Liver (tissue), 7 donors: ENCODE measurements at regions not wholly inside any gene's neighbourhood (a gene's known extent, or its start where the extent isn't known, plus 50 kb on each side); places are given as distances from the start of the nearest gene placed in this dataset.

Experiments used
- DNase-seq: peaks from one replicate; pipeline ENCODE4 v3.0.0-alpha.2; 2017; ENCODE audit warnings: low spot score
- H3K27ac ChIP-seq, 2 donors: one replicate each; pipeline ENCODE4 v1.7.0; 2013; ENCODE audit warnings: inconsistent platforms in 2 of 2, low read length in 2 of 2, control low read depth in 1 of 2, low read depth in 1 of 2, mild to moderate bottlenecking in 1 of 2
- H3K27me3 ChIP-seq, 4 donors: one replicate each; pipeline versions ENCODE4 v1.6.1 to v1.7.0; 2013; ENCODE audit warnings: low read length in 3 of 4, inconsistent platforms in 1 of 4, mild to moderate bottlenecking in 1 of 4, moderate library complexity in 1 of 4; ENCODE audit not compliant: control insufficient read depth in 4 of 4, insufficient read depth in 4 of 4
- H3K36me3 ChIP-seq, 4 donors: one replicate each; pipeline versions ENCODE4 v1.6.1 to v1.7.0; 2013; ENCODE audit warnings: low read length in 3 of 4, mild to moderate bottlenecking in 3 of 4, low read depth in 1 of 4, moderate library complexity in 1 of 4; ENCODE audit not compliant: control insufficient read depth in 4 of 4, insufficient read depth in 3 of 4
- H3K4me1 ChIP-seq, 4 donors: one replicate each; pipeline versions ENCODE4 v1.6.1 to v1.7.0; 2013; ENCODE audit warnings: low read length in 3 of 4, mild to moderate bottlenecking in 3 of 4, moderate library complexity in 1 of 4; ENCODE audit not compliant: control insufficient read depth in 4 of 4, insufficient read depth in 4 of 4
- H3K4me3 ChIP-seq, 3 donors: one replicate each; pipeline versions ENCODE4 v1.6.1 to v1.7.0; 2013; ENCODE audit warnings: low read length in 3 of 3, control low read depth in 1 of 3, low read depth in 1 of 3, mild to moderate bottlenecking in 1 of 3
- H3K9ac ChIP-seq, 2 donors: one replicate each; pipeline ENCODE4 v1.7.0; 2013; ENCODE audit warnings: low read length in 2 of 2, mild to moderate bottlenecking in 2 of 2, moderate library complexity in 2 of 2, control low read depth in 1 of 2, low read depth in 1 of 2
- H3K9me3 ChIP-seq, 4 donors: one replicate each; pipeline versions ENCODE4 v1.6.1 to v1.7.0; 2013; ENCODE audit warnings: low read length in 3 of 4; ENCODE audit not compliant: control insufficient read depth in 4 of 4
- FOXA1 ChIP-seq: IDR thresholded peaks from 2 replicates; pipeline ENCODE4 v1.6.1; 2016; ENCODE audit warnings: antibody characterized with exemption
- FOXA2 ChIP-seq: IDR thresholded peaks from 2 replicates; pipeline ENCODE4 v1.6.1; 2016; ENCODE audit warnings: antibody characterized with exemption
- GABPA ChIP-seq, 2 donors: IDR thresholded peaks in 1 of 2; conservative IDR thresholded peaks in 1 of 2; 2 replicates each; pipeline ENCODE4 v1.6.1; 2016; ENCODE audit warnings: antibody characterized with exemption in 2 of 2, mild to moderate bottlenecking in 1 of 2, moderate library complexity in 1 of 2
- HNF4A ChIP-seq, 2 donors: conservative IDR thresholded peaks; 2 replicates each; pipeline ENCODE4 v1.6.1; 2016; ENCODE audit warnings: antibody characterized with exemption in 2 of 2, mild to moderate bottlenecking in 2 of 2
- HNF4G ChIP-seq: IDR thresholded peaks from 2 replicates; pipeline ENCODE4 v1.6.1; 2016; ENCODE audit warnings: antibody characterized with exemption
- JUND ChIP-seq, 2 donors: IDR thresholded peaks; 2 replicates each; pipeline ENCODE4 v1.6.1; 2016; ENCODE audit warnings: antibody characterized with exemption in 2 of 2
- NR2F2 ChIP-seq: IDR thresholded peaks from 2 replicates; pipeline ENCODE4 v1.6.1; 2016; ENCODE audit warnings: antibody characterized with exemption
- RAD21 ChIP-seq, 2 donors: IDR thresholded peaks; 2 replicates each; pipeline ENCODE4 v1.6.1; 2016; ENCODE audit warnings: antibody characterized with exemption in 2 of 2, mild to moderate bottlenecking in 2 of 2
- RXRA ChIP-seq, 2 donors: IDR thresholded peaks; 2 replicates each; pipeline ENCODE4 v1.6.1; 2017 to 2018; ENCODE audit warnings: antibody characterized with exemption in 2 of 2, mild to moderate bottlenecking in 1 of 2
- SP1 ChIP-seq: IDR thresholded peaks from 2 replicates; pipeline ENCODE4 v1.6.1; 2018; ENCODE audit warnings: antibody characterized with exemption, mild to moderate bottlenecking
- YY1 ChIP-seq: IDR thresholded peaks from 2 replicates; pipeline ENCODE4 v1.6.1; 2016; ENCODE audit warnings: antibody characterized with exemption, mild to moderate bottlenecking
- WGBS: extraction: QIAGEN DNeasy Blood & Tissue Kit; methylation state at CpG from one replicate; pipeline ENCODE4 v1.1.7; 2013; 5-methylcytosine and 5-hydroxymethylcytosine counted together
- TF ChIP-seq, protein P1 (sequence below): IDR thresholded peaks from 2 replicates; pipeline ENCODE4 v1.6.1; 2016; ENCODE audit warnings: antibody characterized with exemption
- TF ChIP-seq, protein P2 (sequence below): IDR thresholded peaks from 2 replicates; pipeline ENCODE4 v1.6.1; 2016; ENCODE audit warnings: antibody characterized with exemption
- donor health status: healthy.
- donor health status: healthy.
- donor health status: healthy.
- donor health status: healthy.

DNA sequence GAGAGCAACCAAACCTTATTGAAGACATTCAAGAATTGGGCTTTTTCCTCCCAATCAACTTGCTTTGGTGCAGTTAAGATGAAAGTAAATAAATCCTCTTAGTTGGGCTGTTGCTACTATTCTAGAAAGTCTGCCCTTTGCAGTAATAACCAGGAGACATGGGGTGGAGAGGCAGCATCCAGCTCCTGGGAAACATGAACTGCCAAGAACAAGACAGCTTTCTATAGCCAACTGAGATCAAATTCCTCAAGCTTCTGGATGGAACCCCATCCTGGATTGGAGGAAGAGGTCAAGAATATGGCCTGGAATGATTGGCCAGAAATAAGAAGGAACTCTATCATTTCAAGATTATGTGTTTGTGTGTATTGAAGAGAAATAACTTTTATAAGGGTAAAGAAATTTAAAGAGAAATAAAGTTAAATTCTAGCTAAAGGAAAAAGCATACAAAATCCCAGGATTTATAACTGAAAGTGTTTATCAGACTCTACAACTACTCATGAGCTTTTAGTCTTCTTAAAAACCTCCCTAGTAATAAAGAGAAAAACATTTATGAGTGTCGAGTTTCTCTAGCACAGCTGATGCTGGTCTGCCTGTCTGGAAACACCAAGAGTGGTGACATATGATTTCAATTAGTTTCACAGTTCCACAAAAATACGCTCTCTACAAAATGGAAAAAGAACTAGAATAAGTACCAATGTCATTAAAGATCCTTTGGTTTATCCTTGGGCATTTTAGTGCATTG is 70.1 kb upstream of the COL1A2 start:
- DNase-seq = no peak

DNA sequence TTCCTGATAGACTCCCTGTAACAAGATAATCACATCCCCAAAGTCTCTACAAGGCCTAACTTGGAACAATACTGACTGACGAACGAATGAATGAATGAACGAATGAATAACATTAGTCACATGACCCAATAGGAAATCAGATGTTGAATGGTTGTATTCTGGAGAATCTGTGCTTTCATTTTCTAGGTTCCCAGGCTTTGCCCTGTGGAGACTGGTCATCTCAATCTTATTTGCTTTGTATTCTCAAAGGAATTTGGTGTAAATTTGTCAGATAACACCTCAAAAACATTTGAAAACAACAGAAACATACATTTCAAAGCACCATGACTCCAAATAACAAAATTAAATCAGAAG is 69.6 kb upstream of the COL1A2 start:
- H3K9me3 ChIP-seq = peaks cover 0 to 3% (median 0%) of the 10 kb centered on the region in 4 donors
- no peaks in the 10 kb centered on the region for H3K36me3 ChIP-seq
- no peak overlapping the region for H3K9ac ChIP-seq
- WGBS = 82% methylated on average over 3 of the region's 3 CpGs
- TF ChIP-seq FOXA2 = no peak
- TF ChIP-seq YY1 = no peak
- TF ChIP-seq GABPA (IDR thresholded peaks at IDR 0.05 in 1 of 2, conservative IDR thresholded peaks at IDR 0.05 in 1 of 2) = no peak
- no peak for TF ChIP-seq NR2F2
- TF ChIP-seq, protein P1, sequence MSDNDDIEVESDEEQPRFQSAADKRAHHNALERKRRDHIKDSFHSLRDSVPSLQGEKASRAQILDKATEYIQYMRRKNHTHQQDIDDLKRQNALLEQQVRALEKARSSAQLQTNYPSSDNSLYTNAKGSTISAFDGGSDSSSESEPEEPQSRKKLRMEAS = no peak
- no peaks in the 10 kb centered on the region for H3K27me3 ChIP-seq
- H3K4me1 ChIP-seq = no peaks in the 10 kb centered on the region
- no peak overlapping the region for H3K4me3 ChIP-seq
- no peak overlapping the region for H3K27ac ChIP-seq
- DNase-seq = no peak

More for the DNA sequence above, 70.1 kb upstream of the COL1A2 start:
- Histone ChIP-seq H3K27ac (no peak overlapping the region), H3K9ac (no peak overlapping the region), H3K4me1 (no peaks in the 10 kb centered on the region), H3K27me3 (no peaks in the 10 kb centered on the region), H3K9me3 (peaks cover 0 to 3% (median 0%) of the 10 kb centered on the region in 4 donors), H3K36me3 (no peaks in the 10 kb centered on the region), H3K4me3 (no peak overlapping the region)
- WGBS = 88% methylated on average over 2 of the region's 2 CpGs
- TF ChIP-seq RAD21 (IDR thresholded peaks at IDR 0.05) (no peak), JUND (IDR thresholded peaks at IDR 0.05) (no peak), YY1 (no peak), FOXA1 (no peak), FOXA2 (no peak), RXRA (IDR thresholded peaks at IDR 0.05) (no peak), NR2F2 (no peak), HNF4A (conservative IDR thresholded peaks at IDR 0.05) (no peak), SP1 (no peak), HNF4G (no peak)
- TF ChIP-seq, protein P2, sequence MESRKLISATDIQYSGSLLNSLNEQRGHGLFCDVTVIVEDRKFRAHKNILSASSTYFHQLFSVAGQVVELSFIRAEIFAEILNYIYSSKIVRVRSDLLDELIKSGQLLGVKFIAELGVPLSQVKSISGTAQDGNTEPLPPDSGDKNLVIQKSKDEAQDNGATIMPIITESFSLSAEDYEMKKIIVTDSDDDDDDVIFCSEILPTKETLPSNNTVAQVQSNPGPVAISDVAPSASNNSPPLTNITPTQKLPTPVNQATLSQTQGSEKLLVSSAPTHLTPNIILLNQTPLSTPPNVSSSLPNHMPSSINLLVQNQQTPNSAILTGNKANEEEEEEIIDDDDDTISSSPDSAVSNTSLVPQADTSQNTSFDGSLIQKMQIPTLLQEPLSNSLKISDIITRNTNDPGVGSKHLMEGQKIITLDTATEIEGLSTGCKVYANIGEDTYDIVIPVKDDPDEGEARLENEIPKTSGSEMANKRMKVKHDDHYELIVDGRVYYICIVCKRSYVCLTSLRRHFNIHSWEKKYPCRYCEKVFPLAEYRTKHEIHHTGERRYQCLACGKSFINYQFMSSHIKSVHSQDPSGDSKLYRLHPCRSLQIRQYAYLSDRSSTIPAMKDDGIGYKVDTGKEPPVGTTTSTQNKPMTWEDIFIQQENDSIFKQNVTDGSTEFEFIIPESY = no peak
- TF ChIP-seq, protein P1 = no peak

DNA sequence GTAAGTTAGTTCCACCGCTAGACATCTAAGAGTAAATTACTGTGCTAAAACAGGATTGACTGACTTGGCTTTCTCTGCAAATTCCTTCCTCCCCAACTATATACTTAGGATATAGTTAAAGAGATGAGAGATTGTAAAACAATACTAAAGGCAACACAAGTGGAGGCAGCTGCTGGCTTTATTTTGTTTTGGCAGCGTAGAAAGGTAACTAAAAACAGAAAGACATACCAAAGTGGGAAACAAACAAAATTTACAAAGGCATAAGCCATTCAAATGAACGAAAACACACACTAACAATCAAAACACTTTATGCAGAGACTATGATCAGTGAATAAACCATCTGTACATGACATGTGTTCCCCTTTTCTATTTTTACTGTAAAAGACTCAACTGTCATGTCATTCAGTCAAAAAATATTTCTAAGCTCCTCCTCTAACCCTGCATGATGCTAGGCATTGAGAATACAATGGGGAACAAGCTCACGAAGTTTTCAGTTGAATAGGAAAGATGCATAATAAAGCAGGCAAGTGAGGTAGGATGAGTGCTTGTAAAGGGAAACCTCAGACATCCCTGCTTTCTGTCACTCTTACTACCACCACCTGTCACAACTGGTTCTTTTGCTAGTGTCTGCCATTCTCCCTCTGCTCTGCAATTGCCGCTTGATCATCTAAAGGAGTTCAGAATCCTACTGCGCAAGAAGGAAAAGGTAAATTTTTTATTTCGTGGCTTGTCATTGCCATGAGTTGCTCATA is 64.2 kb upstream of the COL1A2 start:
- no peak overlapping the region for H3K9ac ChIP-seq
- 66% methylated on average over 7 of the region's 7 CpGs for WGBS
- H3K4me1 ChIP-seq = no peaks in the 10 kb centered on the region
- no peak overlapping the region for H3K4me3 ChIP-seq
- H3K9me3 ChIP-seq = no peaks in the 10 kb centered on the region
- no peaks in the 10 kb centered on the region for H3K36me3 ChIP-seq
- TF ChIP-seq RAD21 (IDR thresholded peaks at IDR 0.05) (no peak), JUND (IDR thresholded peaks at IDR 0.05) (no peak), YY1 (no peak)
- TF ChIP-seq, protein P2 = no peak
- H3K27me3 ChIP-seq = peaks cover 0 to 2% (median 0%) of the 10 kb centered on the region in 4 donors
- DNase-seq = no peak
- H3K27ac ChIP-seq = no peak overlapping the region
